Naive thymus-derived CD4-positive, alpha-beta T cell (primary cell): ENCODE measurements at regions not wholly inside any gene's neighbourhood (a gene's known extent, or its start where the extent isn't known, plus 50 kb on each side); places are given as distances from the start of the nearest gene placed in this dataset.

ENCODE experiments used
- ATAC-seq: fragments of 150-1000 bp; cut with Tn5 transposase; 2 replicates; pipeline ENCODE4 v1.10.0; 2021; ENCODE audit warnings: mild to moderate bottlenecking, moderate library complexity
- CTCF ChIA-PET: fragments of 350-600 bp; sonication (Branson Sonifier 250); formaldehyde crosslinking; loops from one replicate; lab custom pipeline; 2021; ENCODE audit warnings: antibody characterized with exemption; lab: Charles Lee
- POLR2A ChIA-PET: fragments of 350-600 bp; sonication (Branson Sonifier 250); formaldehyde crosslinking; loops from one replicate; lab custom pipeline; 2021; ENCODE audit warnings: antibody characterized with exemption, inconsistent platforms; lab: Charles Lee
- DNase-seq, 9 donors: peaks; one replicate each; pipeline versions ENCODE4 v3.0.0 to v3.0.0-alpha.2; 2020 to 2022; ENCODE audit warnings: mixed read lengths in 1 of 9
- H3K27ac ChIP-seq: one replicate; pipeline ENCODE4 v1.7.0; 2013; ENCODE audit warnings: mild to moderate bottlenecking, low read depth, low read length, moderate library complexity
- H3K27me3 ChIP-seq, 2 donors: one replicate each; pipeline ENCODE4 v1.7.0; 2013; ENCODE audit warnings: low read length in 2 of 2, mild to moderate bottlenecking in 2 of 2, moderate library complexity in 2 of 2; ENCODE audit not compliant: control insufficient read depth in 2 of 2, insufficient read depth in 2 of 2
- H3K36me3 ChIP-seq, 3 experiments: 1 replicate in 2 of 3; 2 replicates in 1 of 3; pipeline ENCODE4 v1.7.0; 2013; ENCODE audit warnings: low read length in 3 of 3, mild to moderate bottlenecking in 3 of 3, moderate library complexity in 1 of 3; ENCODE audit not compliant: insufficient read depth in 3 of 3, control insufficient read depth in 2 of 3
- H3K4me1 ChIP-seq, 2 donors: one replicate each; pipeline ENCODE4 v1.7.0; 2013; ENCODE audit warnings: low read length in 2 of 2, mild to moderate bottlenecking in 2 of 2, moderate library complexity in 1 of 2; ENCODE audit not compliant: control insufficient read depth in 2 of 2, insufficient read depth in 2 of 2
- H3K4me3 ChIP-seq: 2 replicates; pipeline ENCODE4 v1.7.0; 2013; ENCODE audit warnings: mild to moderate bottlenecking, low read length
- H3K9me3 ChIP-seq, 3 experiments: 1 replicate in 2 of 3; 2 replicates in 1 of 3; pipeline ENCODE4 v1.7.0; 2013; ENCODE audit warnings: low read length in 3 of 3; ENCODE audit not compliant: control insufficient read depth in 2 of 3
- H3K27ac Mint-ChIP-seq, 9 donors: one replicate each; pipeline ENCODE4 v1.8.0; 2020 to 2022; ENCODE audit warnings: mixed read lengths in 9 of 9, mild to moderate bottlenecking in 8 of 9, moderate library complexity in 5 of 9, inconsistent platforms in 2 of 9
- H3K27me3 Mint-ChIP-seq, 5 donors: one replicate each; pipeline ENCODE4 v1.8.0; 2021 to 2022; ENCODE audit warnings: mixed read lengths in 5 of 5, mild to moderate bottlenecking in 1 of 5
- H3K36me3 Mint-ChIP-seq, 5 donors: one replicate each; pipeline ENCODE4 v1.8.0; 2020 to 2022; ENCODE audit warnings: mixed read lengths in 5 of 5, mild to moderate bottlenecking in 3 of 5, inconsistent platforms in 1 of 5
- H3K4me1 Mint-ChIP-seq, 7 donors: one replicate each; pipeline ENCODE4 v1.8.0; 2020 to 2022; ENCODE audit warnings: mixed read lengths in 7 of 7, mild to moderate bottlenecking in 3 of 7, inconsistent platforms in 1 of 7
- H3K4me3 Mint-ChIP-seq, 10 donors: one replicate each; pipeline ENCODE4 v1.8.0; 2020 to 2022; ENCODE audit warnings: mild to moderate bottlenecking in 10 of 10, mixed read lengths in 10 of 10, moderate library complexity in 6 of 10, inconsistent platforms in 2 of 10
- H3K9me3 Mint-ChIP-seq, 11 donors: one replicate each; pipeline ENCODE4 v1.8.0; 2020 to 2022; ENCODE audit warnings: mixed read lengths in 11 of 11, mild to moderate bottlenecking in 4 of 11, inconsistent platforms in 1 of 11, moderate library complexity in 1 of 11
- intact Hi-C, 2 donors: fragments of 100-400 bp; cut with micrococcal nuclease; formaldehyde crosslinking; loops; one replicate each; pipeline ENCODE4 v1.15.1; 2023

- ChIA-PET POLR2A (no interaction called here), CTCF (no interaction called here)
- H3K27ac ChIP-seq: no peak overlapping the region
- intact Hi-C loops: no loop called here
- Mint-ChIP-seq H3K4me3 (no peak overlapping the region), H3K27me3 (peaks cover 0 to 3% (median 0%) of the 10 kb centered on the region in 5 donors), H3K9me3 (peaks cover 0 to 3% (median 0%) of the 10 kb centered on the region in 11 donors), H3K27ac (no peak overlapping the region), H3K36me3 (no peaks in the 10 kb centered on the region), H3K4me1 (no peaks in the 10 kb centered on the region)
- H3K36me3 ChIP-seq: no peaks in the 10 kb centered on the region
- no peak overlapping the region for H3K4me3 ChIP-seq
- no peaks in the 10 kb centered on the region for H3K4me1 ChIP-seq
- no peaks in the 10 kb centered on the region for H3K9me3 ChIP-seq
- peaks cover 0 to 4% of the 10 kb centered on the region in 2 donors for H3K27me3 ChIP-seq
- ATAC-seq: no peak
- no peak for DNase-seq
These were observed 213.9 kb upstream of the CADM1 start for GRCh38 chr11:115718106-115718505.

GRCh38 chr11:115716601-115717529 is 212.7 kb upstream of the CADM1 start:
- peaks cover 0 to 3% (median 0%) of the 10 kb centered on the region in 5 donors for H3K27me3 Mint-ChIP-seq
- no peaks in the 10 kb centered on the region for H3K4me1 Mint-ChIP-seq
- H3K9me3 ChIP-seq: no peaks in the 10 kb centered on the region
- H3K27ac Mint-ChIP-seq: no peak overlapping the region
- no peak overlapping the region for H3K4me3 Mint-ChIP-seq
- H3K9me3 Mint-ChIP-seq: peaks cover 0 to 3% (median 0%) of the 10 kb centered on the region in 11 donors
- H3K4me1 ChIP-seq: no peaks in the 10 kb centered on the region
- no peaks in the 10 kb centered on the region for H3K36me3 Mint-ChIP-seq
- DNase-seq: no peak
- ATAC-seq: no peak
- ChIA-PET POLR2A (no interaction called here), CTCF (no interaction called here)
- H3K27me3 ChIP-seq: peaks cover 0 to 4% of the 10 kb centered on the region in 2 donors
- no peak overlapping the region for H3K4me3 ChIP-seq
- intact Hi-C loops: no loop called here
- H3K36me3 ChIP-seq: no peaks in the 10 kb centered on the region
- no peak overlapping the region for H3K27ac ChIP-seq

- no peaks in the 10 kb centered on the region for H3K4me1 ChIP-seq
- H3K36me3 ChIP-seq: no peaks in the 10 kb centered on the region
- H3K9me3 Mint-ChIP-seq: peaks cover 0 to 3% (median 0%) of the 10 kb centered on the region in 11 donors
- no peak overlapping the region for H3K4me3 Mint-ChIP-seq
- intact Hi-C loops: no loop called here
- no peak overlapping the region for H3K27ac ChIP-seq
- no peaks in the 10 kb centered on the region for H3K9me3 ChIP-seq
- CTCF ChIA-PET: no interaction called here
- no peaks in the 10 kb centered on the region for H3K36me3 Mint-ChIP-seq
- H3K4me1 Mint-ChIP-seq: no peaks in the 10 kb centered on the region
- H3K27me3 Mint-ChIP-seq: peaks cover 0 to 3% (median 0%) of the 10 kb centered on the region in 5 donors
- POLR2A ChIA-PET: no interaction called here
- H3K4me3 ChIP-seq: no peak overlapping the region
- DNase-seq: no peak
- peaks cover 0 to 4% of the 10 kb centered on the region in 2 donors for H3K27me3 ChIP-seq
- no peak overlapping the region for H3K27ac Mint-ChIP-seq
- no peak for ATAC-seq
These were observed 211.9 kb upstream of the CADM1 start for GRCh38 chr11:115716080-115716479.

- intact Hi-C loops: no loop called here
- ATAC-seq (no peak), DNase-seq (no peak)
- no peak overlapping the region for H3K27ac Mint-ChIP-seq
- ChIA-PET CTCF (no interaction called here), POLR2A (no interaction called here)
- Histone ChIP-seq H3K4me1 (no peaks in the 10 kb centered on the region), H3K36me3 (no peaks in the 10 kb centered on the region), H3K9me3 (no peaks in the 10 kb centered on the region), H3K4me3 (no peak overlapping the region), H3K27ac (no peak overlapping the region), H3K27me3 (peaks cover 0 to 4% of the 10 kb centered on the region in 2 donors)
- no peak overlapping the region for H3K4me3 Mint-ChIP-seq
- peaks cover 0 to 3% (median 0%) of the 10 kb centered on the region in 5 donors for H3K27me3 Mint-ChIP-seq
- peaks cover 0 to 3% (median 0%) of the 10 kb centered on the region in 7 donors for H3K4me1 Mint-ChIP-seq
- H3K36me3 Mint-ChIP-seq: no peaks in the 10 kb centered on the region
- peaks cover 0 to 3% (median 0%) of the 10 kb centered on the region in 11 donors for H3K9me3 Mint-ChIP-seq
These were observed 211.1 kb upstream of the CADM1 start for GRCh38 chr11:115715251-115715770.

- H3K4me3 Mint-ChIP-seq: no peak overlapping the region
- H3K27ac ChIP-seq: no peak overlapping the region
- CTCF ChIA-PET: interaction anchor here (0.7 kb wide), 1 partner anchor 10 kb away, joined by 3 read pairs; no protein-coding TSS in a partner anchor
These were observed 208.1 kb upstream of the CADM1 start for GRCh38 chr11:115712296-115712695.

GRCh38 chr11:115710980-115711379 is 206.8 kb upstream of the CADM1 start:
- H3K27me3 Mint-ChIP-seq: peaks cover 0 to 10% (median 5%) of the 10 kb centered on the region in 5 donors
- no peaks in the 10 kb centered on the region for H3K36me3 Mint-ChIP-seq
- no peak overlapping the region for H3K4me3 Mint-ChIP-seq
- no peak overlapping the region for H3K27ac ChIP-seq
- H3K4me3 ChIP-seq: no peak overlapping the region
- CTCF ChIA-PET: no interaction called here
- peaks cover 0 to 4% of the 10 kb centered on the region in 2 donors for H3K27me3 ChIP-seq
- DNase-seq (no peak), ATAC-seq (no peak)
- no peaks in the 10 kb centered on the region for H3K36me3 ChIP-seq
- POLR2A ChIA-PET: no interaction called here
- no peaks in the 10 kb centered on the region for H3K9me3 ChIP-seq
- H3K4me1 ChIP-seq: no peaks in the 10 kb centered on the region
- peaks cover 0 to 5% (median 0%) of the 10 kb centered on the region in 11 donors for H3K9me3 Mint-ChIP-seq
- no peak overlapping the region for H3K27ac Mint-ChIP-seq
- H3K4me1 Mint-ChIP-seq: peaks cover 0 to 12% (median 0%) of the 10 kb centered on the region in 7 donors
- intact Hi-C loops: no loop called here

More at GRCh38 chr11:115712296-115712695, 208.1 kb upstream of the CADM1 start:
- intact Hi-C loops: no loop called here
- Mint-ChIP-seq H3K36me3 (no peaks in the 10 kb centered on the region), H3K27me3 (peaks cover 0 to 14% (median 5%) of the 10 kb centered on the region in 5 donors), H3K9me3 (peaks cover 0 to 5% (median 0%) of the 10 kb centered on the region in 11 donors), H3K27ac (no peak overlapping the region), H3K4me1 (peaks cover 0 to 12% (median 0%) of the 10 kb centered on the region in 7 donors)
- DNase-seq (no peak), ATAC-seq (no peak)
- Histone ChIP-seq H3K27me3 (peaks cover 0 to 4% of the 10 kb centered on the region in 2 donors), H3K4me3 (no peak overlapping the region), H3K9me3 (no peaks in the 10 kb centered on the region), H3K36me3 (no peaks in the 10 kb centered on the region), H3K4me1 (no peaks in the 10 kb centered on the region)
- POLR2A ChIA-PET: no interaction called here
